OCI-LY7 (cell line): ENCODE measurements at regions not wholly inside any gene's neighbourhood (a gene's known extent, or its start where the extent isn't known, plus 50 kb on each side); places are given as distances from the start of the nearest gene placed in this dataset.

Experiments
- BruUV-seq: library from RNA; stranded (reverse); fragments of 400-500 nt; replicated peaks from 2 replicates; lab custom pipeline; 2021; lab: Mats Ljungman, UMichigan
- CTCF ChIA-PET: fragments of 300-600 bp; sonication (Branson Sonifier 250); formaldehyde crosslinking; loops from one replicate; lab custom pipeline; 2022; ENCODE audit warnings: antibody characterized with exemption; ENCODE audit not compliant: unreplicated experiment; lab: Charles Lee
- POLR2A ChIA-PET: fragments of 300-600 bp; sonication (Branson Sonifier 250); formaldehyde crosslinking; loops from one replicate; lab custom pipeline; 2022; ENCODE audit warnings: antibody characterized with exemption; lab: Charles Lee
- DNase-seq: peaks from one replicate; pipeline ENCODE4 v3.0.0-alpha.2; 2015; ENCODE audit warnings: low spot score
- H2AFZ ChIP-seq: fragments of 200-600 bp; sonication (generic), shearing (Covaris generic); 2 replicates; pipeline ENCODE4 v1.6.1; 2014; ENCODE audit warnings: mild to moderate bottlenecking, antibody characterized with exemption, low read length, moderate library complexity
- H3K27ac ChIP-seq: fragments of 200-600 bp; sonication (generic); 2 replicates; pipeline ENCODE4 v1.5.1; 2014; ENCODE audit warnings: mixed run types, low read depth, mild to moderate bottlenecking, moderate library complexity, low read length, inconsistent platforms; ENCODE audit not compliant: poor library complexity, severe bottlenecking
- H3K36me3 ChIP-seq: fragments of 200-600 bp; sonication (generic); 2 replicates; pipeline ENCODE4 v1.6.1; 2014; ENCODE audit warnings: mild to moderate bottlenecking, antibody characterized with exemption, low read length, moderate library complexity, mixed read lengths; ENCODE audit not compliant: insufficient read depth
- H3K4me1 ChIP-seq: fragments of 200-600 bp; sonication (generic); 2 replicates; pipeline ENCODE4 v1.5.1; 2014; ENCODE audit warnings: mild to moderate bottlenecking, low read length; ENCODE audit not compliant: insufficient read depth, poor library complexity, severe bottlenecking
- H3K4me2 ChIP-seq: fragments of 200-600 bp; sonication (generic); 2 replicates; pipeline ENCODE4 v1.6.1; 2014; ENCODE audit warnings: mild to moderate bottlenecking, low read length
- H3K4me3 ChIP-seq: fragments of 200-600 bp; sonication (generic); 2 replicates; pipeline ENCODE4 v1.5.1; 2014; ENCODE audit warnings: mild to moderate bottlenecking, low read depth, low read length; ENCODE audit not compliant: poor library complexity, severe bottlenecking
- H3K79me2 ChIP-seq: fragments of 200-600 bp; sonication (generic); 2 replicates; pipeline ENCODE4 v1.6.1; 2016; ENCODE audit warnings: low read depth, mild to moderate bottlenecking, low read length, moderate library complexity, mixed read lengths; ENCODE audit not compliant: insufficient read depth
- H3K9me2 ChIP-seq: fragments of 200-600 bp; sonication (generic); 2 replicates; pipeline ENCODE4 v1.6.1; 2016; ENCODE audit warnings: mild to moderate bottlenecking, low read length, mixed read lengths; ENCODE audit not compliant: insufficient read depth
- H3K9me3 ChIP-seq: fragments of 200-600 bp; sonication (generic); 2 replicates; pipeline ENCODE4 v1.6.1; 2014; ENCODE audit warnings: mild to moderate bottlenecking, mixed run types, low read length, mixed read lengths
- H4K20me1 ChIP-seq: fragments of 200-600 bp; sonication (generic); 2 replicates; pipeline ENCODE4 v1.6.1; 2014; ENCODE audit warnings: mild to moderate bottlenecking, antibody characterized with exemption, low read length, moderate library complexity, mixed read lengths; ENCODE audit not compliant: insufficient read depth
- EZH2phosphoT487 ChIP-seq: fragments of 200-600 bp; sonication (generic); IDR thresholded peaks from 2 replicates; pipeline ENCODE4 v1.6.1; 2018; ENCODE audit warnings: low read depth, borderline replicate concordance, mild to moderate bottlenecking, mixed run types, antibody characterized with exemption, low read length, moderate library complexity, mixed read lengths
- intact Hi-C: fragments of 100-400 bp; cut with micrococcal nuclease; formaldehyde crosslinking; loops from one replicate; pipeline ENCODE4 v1.10.0; 2022; ENCODE audit not compliant: unreplicated experiment
- TF ChIP-seq, protein P1 (sequence below): fragments of 200-600 bp; sonication (generic); conservative IDR thresholded peaks from 2 replicates; pipeline ENCODE4 v1.5.1; 2014; ENCODE audit warnings: mild to moderate bottlenecking, antibody characterized with exemption, low read length, moderate library complexity, mixed read lengths

DNA sequence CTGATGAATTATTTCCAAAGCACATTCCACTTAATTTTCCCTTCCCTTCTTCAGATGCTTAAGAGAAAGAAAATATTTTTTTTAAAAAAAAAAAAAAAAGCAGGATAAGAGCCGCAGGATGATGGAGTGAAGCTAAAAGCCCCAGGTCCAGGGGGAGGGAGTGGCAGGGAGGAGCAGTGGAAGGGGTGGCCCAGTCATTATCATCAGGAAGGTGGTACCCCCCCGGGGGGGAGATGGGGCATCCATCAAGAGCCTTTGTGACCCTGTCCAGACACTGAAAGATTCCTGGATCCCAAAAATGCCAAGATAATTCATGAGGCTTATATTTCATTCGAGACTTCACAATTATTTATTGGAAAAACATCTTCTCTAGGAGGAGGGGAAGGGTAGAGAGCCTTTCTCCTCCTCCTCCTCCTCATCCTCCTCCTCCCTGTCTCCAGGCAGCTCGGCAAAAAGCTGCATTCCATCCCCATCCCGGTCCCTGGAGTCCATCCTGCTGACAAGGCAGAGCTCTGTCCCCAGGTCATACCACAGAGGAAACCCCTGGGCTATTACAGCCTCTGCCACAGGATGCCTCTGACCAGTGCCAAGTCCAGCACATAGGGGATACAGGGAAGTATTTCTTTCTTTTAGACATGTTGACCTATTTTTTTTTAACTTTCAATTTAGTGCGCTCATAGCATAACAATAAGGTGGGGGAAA, 125.3 kb downstream of the TWIST2 start:
- Histone ChIP-seq H4K20me1 (no peaks in the 10 kb centered on the region), H3K4me2 (no peak overlapping the region), H3K4me3 (no peak overlapping the region), H3K4me1 (no peaks in the 10 kb centered on the region), H3K9me2 (no peaks in the 10 kb centered on the region), H3K27ac (no peak overlapping the region), H2AFZ (no peak overlapping the region), H3K36me3 (no peaks in the 10 kb centered on the region), H3K79me2 (no peaks in the 10 kb centered on the region), H3K9me3 (no peaks in the 10 kb centered on the region)
- no TSS peak for BruUV-seq
- no peak for TF ChIP-seq EZH2phosphoT487
- TF ChIP-seq, protein P1, sequence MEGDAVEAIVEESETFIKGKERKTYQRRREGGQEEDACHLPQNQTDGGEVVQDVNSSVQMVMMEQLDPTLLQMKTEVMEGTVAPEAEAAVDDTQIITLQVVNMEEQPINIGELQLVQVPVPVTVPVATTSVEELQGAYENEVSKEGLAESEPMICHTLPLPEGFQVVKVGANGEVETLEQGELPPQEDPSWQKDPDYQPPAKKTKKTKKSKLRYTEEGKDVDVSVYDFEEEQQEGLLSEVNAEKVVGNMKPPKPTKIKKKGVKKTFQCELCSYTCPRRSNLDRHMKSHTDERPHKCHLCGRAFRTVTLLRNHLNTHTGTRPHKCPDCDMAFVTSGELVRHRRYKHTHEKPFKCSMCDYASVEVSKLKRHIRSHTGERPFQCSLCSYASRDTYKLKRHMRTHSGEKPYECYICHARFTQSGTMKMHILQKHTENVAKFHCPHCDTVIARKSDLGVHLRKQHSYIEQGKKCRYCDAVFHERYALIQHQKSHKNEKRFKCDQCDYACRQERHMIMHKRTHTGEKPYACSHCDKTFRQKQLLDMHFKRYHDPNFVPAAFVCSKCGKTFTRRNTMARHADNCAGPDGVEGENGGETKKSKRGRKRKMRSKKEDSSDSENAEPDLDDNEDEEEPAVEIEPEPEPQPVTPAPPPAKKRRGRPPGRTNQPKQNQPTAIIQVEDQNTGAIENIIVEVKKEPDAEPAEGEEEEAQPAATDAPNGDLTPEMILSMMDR, result no peak
- CTCF ChIA-PET, result interaction anchor here (0.6 kb wide), 1 partner anchor 1614 kb away, joined by 3 read pairs; no protein-coding TSS in a partner anchor
- no peak for DNase-seq
- POLR2A ChIA-PET, result interaction anchor here (0.5 kb wide), 1 partner anchor 667 kb away, joined by 3 read pairs; no protein-coding TSS in a partner anchor
- intact Hi-C loops, result no loop called here

DNA sequence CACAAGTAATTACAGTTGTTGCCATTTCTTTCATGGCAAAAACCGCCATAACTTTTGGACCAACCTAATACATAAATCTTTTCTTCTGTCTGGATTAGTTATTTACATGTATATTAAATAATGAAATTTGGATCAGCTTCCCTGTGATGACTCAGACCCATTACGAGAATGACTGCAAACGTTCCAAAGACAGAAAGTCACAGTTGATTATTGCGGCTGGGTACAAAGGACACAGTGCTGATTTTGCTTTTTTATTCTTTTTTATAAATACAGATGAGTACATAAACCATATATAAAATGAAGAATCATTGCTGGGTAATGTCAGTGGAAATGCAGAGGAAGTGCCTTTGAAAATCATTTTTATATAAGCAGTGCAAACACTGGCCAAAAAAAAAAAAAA, 126.2 kb downstream of the TWIST2 start:
- Histone ChIP-seq H3K4me1 (no peaks in the 10 kb centered on the region), H2AFZ (no peak overlapping the region), H3K4me3 (no peak overlapping the region), H4K20me1 (no peaks in the 10 kb centered on the region), H3K9me3 (no peaks in the 10 kb centered on the region), H3K79me2 (no peaks in the 10 kb centered on the region), H3K9me2 (no peaks in the 10 kb centered on the region), H3K36me3 (no peaks in the 10 kb centered on the region), H3K27ac (no peak overlapping the region), H3K4me2 (no peak overlapping the region)
- ChIA-PET POLR2A (interaction anchor here (0.7 kb wide), 2 partner anchors 10 to 144 kb away, joined by 3 to 4 read pairs; no protein-coding TSS in a partner anchor), CTCF (no interaction called here)
- no peak for DNase-seq
- intact Hi-C loops, result no loop called here
- no TSS peak for BruUV-seq
- TF ChIP-seq, protein P1, result no peak
- no peak for TF ChIP-seq EZH2phosphoT487
